IgD-negative memory B cell (primary cell): ENCODE measurements at regions not wholly inside any gene's neighbourhood (a gene's known extent, or its start where the extent isn't known, plus 50 kb on each side); places are given as distances from the start of the nearest gene placed in this dataset.
"Not testable (repeated sequence)": the region's sequence is repeated elsewhere in the genome, so short reads cannot be mapped to it uniquely, and the experiment has no call there.

Experiments used
- H3K27ac Mint-ChIP-seq, 3 donors: one replicate each; pipeline ENCODE4 v1.8.0; 2020 to 2022; ENCODE audit warnings: mild to moderate bottlenecking in 3 of 3, mixed read lengths in 3 of 3, moderate library complexity in 1 of 3
- H3K27me3 Mint-ChIP-seq: one replicate; pipeline ENCODE4 v1.8.0; 2021; ENCODE audit warnings: mixed read lengths
- H3K36me3 Mint-ChIP-seq: one replicate; pipeline ENCODE4 v1.8.0; 2020; ENCODE audit warnings: mild to moderate bottlenecking, mixed read lengths
- H3K4me1 Mint-ChIP-seq, 3 donors: one replicate each; pipeline ENCODE4 v1.8.0; 2020 to 2022; ENCODE audit warnings: mixed read lengths in 3 of 3, mild to moderate bottlenecking in 1 of 3
- H3K4me3 Mint-ChIP-seq, 4 donors: one replicate each; pipeline ENCODE4 v1.8.0; 2020 to 2022; ENCODE audit warnings: mild to moderate bottlenecking in 4 of 4, mixed read lengths in 4 of 4, moderate library complexity in 3 of 4
- H3K9me3 Mint-ChIP-seq, 3 donors: one replicate each; pipeline ENCODE4 v1.8.0; 2020 to 2021; ENCODE audit warnings: mixed read lengths in 3 of 3, mild to moderate bottlenecking in 1 of 3

GRCh38 chr11:109035284-109035683 lies 370.4 kb downstream of the DDX10 start:
- Mint-ChIP-seq H3K4me1 (no peaks in the 10 kb centered on the region), H3K27ac (no peak overlapping the region), H3K4me3 (no peak overlapping the region), H3K9me3 (peaks cover 0 to 5% (median 2%) of the 10 kb centered on the region in 3 donors), H3K27me3 (peaks cover 1% of the 10 kb centered on the region), H3K36me3 (no peaks in the 10 kb centered on the region)

- peaks cover 0 to 3% (median 3%) of the 10 kb centered on the region in 3 donors for H3K9me3 Mint-ChIP-seq
- peaks cover 2% of the 10 kb centered on the region for H3K27me3 Mint-ChIP-seq
- H3K4me3 Mint-ChIP-seq: no peak overlapping the region
- no peaks in the 10 kb centered on the region for H3K36me3 Mint-ChIP-seq
- no peak overlapping the region for H3K27ac Mint-ChIP-seq
- no peaks in the 10 kb centered on the region for H3K4me1 Mint-ChIP-seq
Measured at GRCh38 chr11:109036011-109036410, 371.1 kb downstream of the DDX10 start.

GRCh38 chr11:109037856-109038780 lies 373.2 kb downstream of the DDX10 start:
- H3K27me3 Mint-ChIP-seq: peaks cover 2% of the 10 kb centered on the region
- peaks cover 0 to 3% (median 2%) of the 10 kb centered on the region in 3 donors for H3K9me3 Mint-ChIP-seq
- no peaks in the 10 kb centered on the region for H3K4me1 Mint-ChIP-seq
- H3K4me3 Mint-ChIP-seq: no peak overlapping the region
- H3K36me3 Mint-ChIP-seq: no peaks in the 10 kb centered on the region
- H3K27ac Mint-ChIP-seq: no peak overlapping the region

GRCh38 chr11:109039611-109040010 lies 374.7 kb downstream of the DDX10 start:
- H3K4me1 Mint-ChIP-seq: no peaks in the 10 kb centered on the region
- no peak overlapping the region for H3K27ac Mint-ChIP-seq
- H3K27me3 Mint-ChIP-seq: peaks cover 2% of the 10 kb centered on the region
- no peaks in the 10 kb centered on the region for H3K36me3 Mint-ChIP-seq
- H3K9me3 Mint-ChIP-seq: peaks cover 0 to 3% (median 2%) of the 10 kb centered on the region in 3 donors
- H3K4me3 Mint-ChIP-seq: no peak overlapping the region

GRCh38 chr11:109040303-109040702 lies 375.4 kb downstream of the DDX10 start:
- Mint-ChIP-seq H3K27me3 (peaks cover 2% of the 10 kb centered on the region), H3K4me1 (no peaks in the 10 kb centered on the region), H3K4me3 (no peak overlapping the region)

GRCh38 chr11:109041876-109042275 lies 377.0 kb downstream of the DDX10 start:
- H3K4me3 Mint-ChIP-seq: no peak overlapping the region
- H3K9me3 Mint-ChIP-seq: peaks cover 0 to 4% (median 3%) of the 10 kb centered on the region in 3 donors
- no peaks in the 10 kb centered on the region for H3K36me3 Mint-ChIP-seq
- no peaks in the 10 kb centered on the region for H3K4me1 Mint-ChIP-seq
- peaks cover 2% of the 10 kb centered on the region for H3K27me3 Mint-ChIP-seq
- H3K27ac Mint-ChIP-seq: no peak overlapping the region

More at GRCh38 chr11:109040303-109040702, 375.4 kb downstream of the DDX10 start:
- Mint-ChIP-seq H3K36me3 (no peaks in the 10 kb centered on the region), H3K9me3 (peaks cover 0 to 3% (median 2%) of the 10 kb centered on the region in 3 donors), H3K27ac (no peak overlapping the region)

GRCh38 chr11:109043315-109043714 lies 378.4 kb downstream of the DDX10 start:
- Mint-ChIP-seq H3K4me1 (no peaks in the 10 kb centered on the region), H3K36me3 (no peaks in the 10 kb centered on the region), H3K27me3 (peaks cover 2% of the 10 kb centered on the region), H3K9me3 (peaks cover 0 to 4% (median 3%) of the 10 kb centered on the region in 3 donors), H3K27ac (no peak overlapping the region), H3K4me3 (no peak overlapping the region)

- H3K36me3 Mint-ChIP-seq: no peaks in the 10 kb centered on the region
- H3K27me3 Mint-ChIP-seq: peaks cover 2% of the 10 kb centered on the region
- H3K4me1 Mint-ChIP-seq: no peaks in the 10 kb centered on the region
- H3K9me3 Mint-ChIP-seq: peaks cover 0 to 4% (median 0%) of the 10 kb centered on the region in 3 donors
- H3K4me3 Mint-ChIP-seq: no peak overlapping the region
- no peak overlapping the region for H3K27ac Mint-ChIP-seq
Measured at GRCh38 chr11:109046284-109046992, 375.6 kb upstream of the C11orf87 start.

- no peaks in the 10 kb centered on the region for H3K4me1 Mint-ChIP-seq
- H3K9me3 Mint-ChIP-seq: peaks cover 0 to 2% (median 0%) of the 10 kb centered on the region in 3 donors
- H3K36me3 Mint-ChIP-seq: no peaks in the 10 kb centered on the region
- no peak overlapping the region for H3K4me3 Mint-ChIP-seq
- no peak overlapping the region for H3K27ac Mint-ChIP-seq
- peaks cover 4% of the 10 kb centered on the region for H3K27me3 Mint-ChIP-seq
Measured at GRCh38 chr11:109048098-109048497, 373.9 kb upstream of the C11orf87 start.

- Mint-ChIP-seq H3K4me3 (no peak overlapping the region), H3K36me3 (no peaks in the 10 kb centered on the region), H3K27ac (no peak overlapping the region), H3K4me1 (no peaks in the 10 kb centered on the region), H3K27me3 (peaks cover 6% of the 10 kb centered on the region), H3K9me3 (peaks cover 0 to 1% (median 0%) of the 10 kb centered on the region in 3 donors)
Measured at GRCh38 chr11:109051200-109051599, 370.8 kb upstream of the C11orf87 start.

- no peaks in the 10 kb centered on the region for H3K36me3 Mint-ChIP-seq
- no peaks in the 10 kb centered on the region for H3K4me1 Mint-ChIP-seq
- no peak overlapping the region for H3K27ac Mint-ChIP-seq
- H3K4me3 Mint-ChIP-seq: no peak overlapping the region
- no peaks in the 10 kb centered on the region for H3K9me3 Mint-ChIP-seq
- H3K27me3 Mint-ChIP-seq: peaks cover 5% of the 10 kb centered on the region
Measured at GRCh38 chr11:109059402-109059801, 362.6 kb upstream of the C11orf87 start.

GRCh38 chr11:109061394-109061793 lies 360.6 kb upstream of the C11orf87 start:
- Mint-ChIP-seq H3K9me3 (peaks cover 0 to 2% (median 0%) of the 10 kb centered on the region in 3 donors), H3K27me3 (peaks cover 3% of the 10 kb centered on the region), H3K36me3 (no peaks in the 10 kb centered on the region), H3K4me3 (no peak overlapping the region), H3K27ac (no peak overlapping the region), H3K4me1 (no peaks in the 10 kb centered on the region)

- Mint-ChIP-seq H3K36me3 (no peaks in the 10 kb centered on the region), H3K27ac (no peak overlapping the region), H3K4me1 (no peaks in the 10 kb centered on the region), H3K27me3 (peaks cover 3% of the 10 kb centered on the region), H3K4me3 (no peak overlapping the region), H3K9me3 (peaks cover 0 to 2% (median 0%) of the 10 kb centered on the region in 3 donors)
Measured at GRCh38 chr11:109062445-109062844, 359.5 kb upstream of the C11orf87 start.

- Mint-ChIP-seq H3K4me3 (no peak overlapping the region), H3K9me3 (peaks cover 0 to 2% (median 0%) of the 10 kb centered on the region in 3 donors), H3K36me3 (no peaks in the 10 kb centered on the region), H3K4me1 (no peaks in the 10 kb centered on the region), H3K27ac (no peak overlapping the region), H3K27me3 (peaks cover 3% of the 10 kb centered on the region)
Measured at GRCh38 chr11:109062871-109063270, 359.1 kb upstream of the C11orf87 start.

GRCh38 chr11:109064618-109065311 lies 357.2 kb upstream of the C11orf87 start:
- H3K36me3 Mint-ChIP-seq, H3K9me3 Mint-ChIP-seq, H3K27ac Mint-ChIP-seq, H3K4me1 Mint-ChIP-seq, H3K27me3 Mint-ChIP-seq, H3K4me3 Mint-ChIP-seq: not testable (repeated sequence)
